ENCODE measurements at regions not wholly inside any gene's neighbourhood (a gene's known extent, or its start where the extent isn't known, plus 50 kb on each side); places are given as distances from the start of the nearest gene placed in this dataset.

DNA sequence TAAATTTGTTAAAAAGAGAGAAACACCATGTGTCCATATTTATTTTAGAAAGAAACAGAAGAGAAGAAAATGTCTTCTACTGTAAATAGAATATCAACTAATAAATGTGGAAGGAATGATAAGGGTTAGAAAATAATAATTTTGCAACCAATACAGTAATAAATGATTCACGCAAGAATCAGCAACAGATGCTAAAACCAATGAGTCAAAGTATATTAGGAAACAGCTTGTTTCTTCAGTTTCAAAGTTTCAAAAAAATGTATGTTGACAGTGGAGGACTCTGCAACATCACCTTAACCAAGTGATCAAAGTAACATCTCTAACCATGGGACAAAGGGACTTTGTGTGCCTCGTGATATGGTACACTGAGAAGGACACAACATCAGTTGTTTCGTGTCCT lies 147.0 kb downstream of the TWIST2 start:
- TF ChIP-seq, protein P1, sequence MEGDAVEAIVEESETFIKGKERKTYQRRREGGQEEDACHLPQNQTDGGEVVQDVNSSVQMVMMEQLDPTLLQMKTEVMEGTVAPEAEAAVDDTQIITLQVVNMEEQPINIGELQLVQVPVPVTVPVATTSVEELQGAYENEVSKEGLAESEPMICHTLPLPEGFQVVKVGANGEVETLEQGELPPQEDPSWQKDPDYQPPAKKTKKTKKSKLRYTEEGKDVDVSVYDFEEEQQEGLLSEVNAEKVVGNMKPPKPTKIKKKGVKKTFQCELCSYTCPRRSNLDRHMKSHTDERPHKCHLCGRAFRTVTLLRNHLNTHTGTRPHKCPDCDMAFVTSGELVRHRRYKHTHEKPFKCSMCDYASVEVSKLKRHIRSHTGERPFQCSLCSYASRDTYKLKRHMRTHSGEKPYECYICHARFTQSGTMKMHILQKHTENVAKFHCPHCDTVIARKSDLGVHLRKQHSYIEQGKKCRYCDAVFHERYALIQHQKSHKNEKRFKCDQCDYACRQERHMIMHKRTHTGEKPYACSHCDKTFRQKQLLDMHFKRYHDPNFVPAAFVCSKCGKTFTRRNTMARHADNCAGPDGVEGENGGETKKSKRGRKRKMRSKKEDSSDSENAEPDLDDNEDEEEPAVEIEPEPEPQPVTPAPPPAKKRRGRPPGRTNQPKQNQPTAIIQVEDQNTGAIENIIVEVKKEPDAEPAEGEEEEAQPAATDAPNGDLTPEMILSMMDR (IDR thresholded peaks at IDR 0.05), result no peak
- TF ChIP-seq POLR2A (IDR thresholded peaks at IDR 0.05), result no peak

All from testis (tissue), 2 donors.